Activated T-helper 1 cell treated with Interleukin-2 at 50 U/mL for 16 hours (primary cell): ENCODE measurements at regions not wholly inside any gene's neighbourhood (a gene's known extent, or its start where the extent isn't known, plus 50 kb on each side); places are given as distances from the start of the nearest gene placed in this dataset.
"Not testable (repeated sequence)": the region's sequence is repeated elsewhere in the genome, so short reads cannot be mapped to it uniquely, and the experiment has no call there.

Experiments used
- DNase-seq: peaks from one replicate; pipeline ENCODE4 v3.0.0-alpha.2; 2020; ENCODE audit warnings: low read depth

GRCh38 chr4:189779281-189779980 lies 161.2 kb upstream of the FRG1 start:
- no peak for DNase-seq

- DNase-seq = no peak
Measured at GRCh38 chr4:189780391-189780790, 160.3 kb upstream of the FRG1 start.

GRCh38 chr4:189784651-189785050 lies 156.0 kb upstream of the FRG1 start:
- DNase-seq = no peak

- no peak for DNase-seq
Measured at GRCh38 chr4:189785257-189785656, 155.4 kb upstream of the FRG1 start.

GRCh38 chr4:189786447-189786846 lies 154.2 kb upstream of the FRG1 start:
- no peak for DNase-seq

GRCh38 chr4:189787216-189788031 lies 153.2 kb upstream of the FRG1 start:
- no peak for DNase-seq

GRCh38 chr4:189792924-189793618 lies 147.6 kb upstream of the FRG1 start:
- peak; percentile 9 for DNase-seq

GRCh38 chr4:189800545-189801088 lies 140.1 kb upstream of the FRG1 start:
- DNase-seq = no peak

GRCh38 chr4:189802884-189803283 lies 137.8 kb upstream of the FRG1 start:
- no peak for DNase-seq

- DNase-seq = no peak
Measured at GRCh38 chr4:189804894-189805293, 135.8 kb upstream of the FRG1 start.

GRCh38 chr4:189806506-189806905 lies 134.2 kb upstream of the FRG1 start:
- no peak for DNase-seq

- DNase-seq = no peak
Measured at GRCh38 chr4:189807031-189807430, 133.6 kb upstream of the FRG1 start.

- no peak for DNase-seq
Measured at GRCh38 chr4:189809241-189809735, 131.4 kb upstream of the FRG1 start.

- no peak for DNase-seq
Measured at GRCh38 chr4:189809839-189810238, 130.8 kb upstream of the FRG1 start.

- DNase-seq = not testable (repeated sequence)
Measured at GRCh38 chr4:189810318-189811181, 130.1 kb upstream of the FRG1 start.

GRCh38 chr4:189815404-189816192 lies 125.1 kb upstream of the FRG1 start:
- no peak for DNase-seq

- DNase-seq = no peak
Measured at GRCh38 chr4:189822326-189822725, 118.3 kb upstream of the FRG1 start.

- DNase-seq = no peak
Measured at GRCh38 chr4:189823591-189823990, 117.1 kb upstream of the FRG1 start.

- DNase-seq = no peak
Measured at GRCh38 chr4:189825466-189825865, 115.2 kb upstream of the FRG1 start.

GRCh38 chr4:189826657-189827056 lies 114.0 kb upstream of the FRG1 start:
- DNase-seq = no peak
